NOMO-1 (cell line): ENCODE measurements at regions not wholly inside any gene's neighbourhood (a gene's known extent, or its start where the extent isn't known, plus 50 kb on each side); places are given as distances from the start of the nearest gene placed in this dataset.
"Not testable (repeated sequence)": the region's sequence is repeated elsewhere in the genome, so short reads cannot be mapped to it uniquely, and the experiment has no call there.

Experiments
- DNase-seq, 2 experiments: peaks; one replicate each; lab custom pipeline; 2025; ENCODE audit not compliant: unreplicated experiment in 2 of 2; lab: John Stamatoyannopoulos, UW

- DNase-seq, result not testable (repeated sequence)
These were observed 81.6 kb downstream of the P2RY10 start for GRCh38 chrX:79026742-79027141.

- no peak for DNase-seq
These were observed 90.2 kb downstream of the P2RY10 start for GRCh38 chrX:79035421-79035820.

GRCh38 chrX:79036157-79036880 is 91.1 kb downstream of the P2RY10 start:
- DNase-seq, result no peak

- DNase-seq, result peak; percentile 29 to 44
These were observed 78.8 kb upstream of the GPR174 start for GRCh38 chrX:79065696-79066095.

- no peak for DNase-seq
These were observed 66.4 kb upstream of the GPR174 start for GRCh38 chrX:79078114-79078513.

GRCh38 chrX:79079477-79079876 is 65.0 kb upstream of the GPR174 start:
- no peak for DNase-seq

- DNase-seq, result no peak
These were observed 64.3 kb upstream of the GPR174 start for GRCh38 chrX:79080141-79080540.

- DNase-seq, result peak; percentile 20 to 33
These were observed 62.5 kb upstream of the GPR174 start for GRCh38 chrX:79081895-79082512.

GRCh38 chrX:79082899-79083298 is 61.6 kb upstream of the GPR174 start:
- DNase-seq, result no peak

GRCh38 chrX:79084923-79085322 is 59.6 kb upstream of the GPR174 start:
- no peak for DNase-seq

- DNase-seq, result no peak
These were observed 54.4 kb upstream of the GPR174 start for GRCh38 chrX:79089896-79090584.

- DNase-seq, result no peak
These were observed 50.2 kb upstream of the GPR174 start for GRCh38 chrX:79094075-79094832.
